ENCODE measurements at regions not wholly inside any gene's neighbourhood (a gene's known extent, or its start where the extent isn't known, plus 50 kb on each side); places are given as distances from the start of the nearest gene placed in this dataset.

DNA sequence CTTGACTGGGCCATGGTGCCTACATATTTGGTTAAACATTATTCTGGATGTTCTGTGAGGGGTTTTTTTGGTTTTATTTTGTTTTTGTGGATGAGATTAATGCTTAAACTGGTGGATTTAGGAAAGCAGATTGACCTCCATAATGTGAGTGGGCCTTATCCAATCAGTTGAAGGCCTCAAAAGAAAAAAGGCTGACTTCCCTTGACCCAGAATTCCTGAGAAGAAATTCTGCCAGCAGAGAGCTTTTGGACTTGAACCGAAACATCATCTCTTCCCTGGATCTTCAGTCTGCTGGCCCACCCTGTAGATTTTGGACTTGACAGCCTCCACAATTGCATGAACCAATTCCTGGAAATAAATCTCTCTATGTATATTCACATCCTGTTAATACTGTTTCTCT, 94.4 kb downstream of the ADRA2A start:
- POLR2A ChIA-PET: no interaction called here
- no peaks in the 10 kb centered on the region for H3K79me2 ChIP-seq (ENCODE audit: control insufficient read depth, insufficient read depth, low read length)
- ATAC-seq (ENCODE audit: low read depth): no peak
- no peaks in the 10 kb centered on the region for H3K36me3 ChIP-seq (replicated peaks in 1 of 2; ENCODE audit: control extremely low read depth in 1 of 2, control insufficient read depth in 1 of 2, extremely low read depth in 1 of 2, insufficient read depth in 2 of 2, low read length in 1 of 2)
- CTCF ChIA-PET: no interaction called here
- no peak overlapping the region for H2AFZ ChIP-seq (ENCODE audit: insufficient read depth, low read depth, low read length, poor library complexity, severe bottlenecking)
- H4K20me1 ChIP-seq (ENCODE audit: control insufficient read depth, insufficient read depth, low read length, poor library complexity, severe bottlenecking): no peaks in the 10 kb centered on the region
- H3K4me1 ChIP-seq (ENCODE audit: control insufficient read depth in 2 of 2, insufficient read depth in 2 of 2, low read length in 2 of 2): no peaks in the 10 kb centered on the region
- H3K27me3 ChIP-seq (replicated peaks in 1 of 4; ENCODE audit: control extremely low read depth in 1 of 4, control insufficient read depth in 3 of 4, insufficient read depth in 4 of 4, low read length in 3 of 4): peaks cover 0 to 13% (median 0%) of the 10 kb centered on the region in 4 experiments
- Mint-ChIP-seq H3K27ac (no peak overlapping the region), H3K4me3 (no peak overlapping the region), H3K4me1 (no peaks in the 10 kb centered on the region), H3K27me3 (peaks cover 33% of the 10 kb centered on the region), H3K9me3 (ENCODE audit: insufficient read depth) (peaks cover 6% of the 10 kb centered on the region)
- no peak for DNase-seq
- H3K9me3 ChIP-seq (ENCODE audit: control extremely low read depth in 1 of 3, control insufficient read depth in 2 of 3, insufficient read depth in 1 of 3, low read length in 2 of 3): no peaks in the 10 kb centered on the region
- 100% methylated on average over 1 of the region's 1 CpG for WGBS (ENCODE audit: insufficient coverage)
- TF ChIP-seq, protein P1, sequence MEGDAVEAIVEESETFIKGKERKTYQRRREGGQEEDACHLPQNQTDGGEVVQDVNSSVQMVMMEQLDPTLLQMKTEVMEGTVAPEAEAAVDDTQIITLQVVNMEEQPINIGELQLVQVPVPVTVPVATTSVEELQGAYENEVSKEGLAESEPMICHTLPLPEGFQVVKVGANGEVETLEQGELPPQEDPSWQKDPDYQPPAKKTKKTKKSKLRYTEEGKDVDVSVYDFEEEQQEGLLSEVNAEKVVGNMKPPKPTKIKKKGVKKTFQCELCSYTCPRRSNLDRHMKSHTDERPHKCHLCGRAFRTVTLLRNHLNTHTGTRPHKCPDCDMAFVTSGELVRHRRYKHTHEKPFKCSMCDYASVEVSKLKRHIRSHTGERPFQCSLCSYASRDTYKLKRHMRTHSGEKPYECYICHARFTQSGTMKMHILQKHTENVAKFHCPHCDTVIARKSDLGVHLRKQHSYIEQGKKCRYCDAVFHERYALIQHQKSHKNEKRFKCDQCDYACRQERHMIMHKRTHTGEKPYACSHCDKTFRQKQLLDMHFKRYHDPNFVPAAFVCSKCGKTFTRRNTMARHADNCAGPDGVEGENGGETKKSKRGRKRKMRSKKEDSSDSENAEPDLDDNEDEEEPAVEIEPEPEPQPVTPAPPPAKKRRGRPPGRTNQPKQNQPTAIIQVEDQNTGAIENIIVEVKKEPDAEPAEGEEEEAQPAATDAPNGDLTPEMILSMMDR (IDR thresholded peaks at IDR 0.05): no peak
- intact Hi-C loops (cut with micrococcal nuclease): no loop called here
- H3K4me2 ChIP-seq (replicated peaks; ENCODE audit: low read depth, low read length, poor library complexity, severe bottlenecking): no peak overlapping the region
- no peak overlapping the region for H3K27ac ChIP-seq (ENCODE audit: low read length in 2 of 2)
- H3K9ac ChIP-seq (ENCODE audit: low read length): no peak overlapping the region
- no peak overlapping the region for H3K4me3 ChIP-seq (ENCODE audit: control extremely low read depth in 1 of 5, extremely low read depth in 1 of 5, insufficient read depth in 1 of 5, low read depth in 2 of 5, low read length in 4 of 5)

DNA sequence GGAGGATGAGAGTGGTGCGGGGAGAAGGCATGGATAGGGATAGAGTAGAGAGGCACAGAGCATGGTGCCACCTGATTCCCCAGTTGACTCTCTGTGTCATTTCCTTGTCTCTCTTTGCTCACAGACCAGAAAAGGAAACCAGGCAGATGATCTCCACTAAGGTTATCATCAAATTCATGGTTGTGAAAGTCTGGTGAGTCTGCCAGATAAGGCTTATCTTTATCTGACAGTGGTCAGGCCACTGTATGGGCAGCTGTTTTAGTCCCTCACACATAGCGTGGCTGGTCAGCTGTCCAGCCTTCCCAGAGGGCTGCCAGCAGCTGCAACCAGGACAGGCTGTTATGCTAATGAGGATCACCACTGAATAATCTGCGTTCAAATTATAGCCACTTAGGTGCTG, 99.0 kb downstream of the ADRA2A start:
- ChIA-PET CTCF (no interaction called here), POLR2A (no interaction called here)
- Histone ChIP-seq H3K9ac (ENCODE audit: low read length) (no peak overlapping the region), H3K27ac (ENCODE audit: low read length in 2 of 2) (no peak overlapping the region), H2AFZ (ENCODE audit: insufficient read depth, low read depth, low read length, poor library complexity, severe bottlenecking) (no peak overlapping the region), H3K36me3 (replicated peaks in 1 of 2; ENCODE audit: control extremely low read depth in 1 of 2, control insufficient read depth in 1 of 2, extremely low read depth in 1 of 2, insufficient read depth in 2 of 2, low read length in 1 of 2) (no peaks in the 10 kb centered on the region), H3K27me3 (replicated peaks in 1 of 4; ENCODE audit: control extremely low read depth in 1 of 4, control insufficient read depth in 3 of 4, insufficient read depth in 4 of 4, low read length in 3 of 4) (peaks cover 0 to 13% (median 0%) of the 10 kb centered on the region in 4 experiments), H4K20me1 (ENCODE audit: control insufficient read depth, insufficient read depth, low read length, poor library complexity, severe bottlenecking) (no peaks in the 10 kb centered on the region), H3K4me1 (ENCODE audit: control insufficient read depth in 2 of 2, insufficient read depth in 2 of 2, low read length in 2 of 2) (no peaks in the 10 kb centered on the region), H3K9me3 (ENCODE audit: control extremely low read depth in 1 of 3, control insufficient read depth in 2 of 3, insufficient read depth in 1 of 3, low read length in 2 of 3) (no peaks in the 10 kb centered on the region), H3K4me2 (replicated peaks; ENCODE audit: low read depth, low read length, poor library complexity, severe bottlenecking) (no peak overlapping the region), H3K79me2 (ENCODE audit: control insufficient read depth, insufficient read depth, low read length) (no peaks in the 10 kb centered on the region), H3K4me3 (ENCODE audit: control extremely low read depth in 1 of 5, extremely low read depth in 1 of 5, insufficient read depth in 1 of 5, low read depth in 2 of 5, low read length in 4 of 5) (no peak overlapping the region)
- Mint-ChIP-seq H3K27ac (no peak overlapping the region), H3K4me1 (no peaks in the 10 kb centered on the region), H3K9me3 (ENCODE audit: insufficient read depth) (peaks cover 6% of the 10 kb centered on the region), H3K4me3 (no peak overlapping the region), H3K27me3 (peaks cover 54% of the 10 kb centered on the region)
- TF ChIP-seq EZH2 (IDR thresholded peaks at IDR 0.05; ENCODE audit: borderline replicate concordance, insufficient read depth, low read depth, low read length, poor library complexity, severe bottlenecking): no peak
- TF ChIP-seq, protein P1 (IDR thresholded peaks at IDR 0.05): no peak
- no peak for ATAC-seq (ENCODE audit: low read depth)
- intact Hi-C loops (cut with micrococcal nuclease): no loop called here
- 78% methylated on average over 2 of the region's 3 CpGs for WGBS (ENCODE audit: insufficient coverage)
- no peak for DNase-seq
